Ascending aorta (tissue), 2 donors: ENCODE measurements at regions not wholly inside any gene's neighbourhood (a gene's known extent, or its start where the extent isn't known, plus 50 kb on each side); places are given as distances from the start of the nearest gene placed in this dataset.

Source experiments
- DNase-seq, 2 donors: peaks; one replicate each; pipeline ENCODE4 v3.0.0-alpha.2; 2019; ENCODE audit warnings: low spot score in 2 of 2
- H3K27ac ChIP-seq, 2 donors: fragments of 200-600 bp; sonication (generic); one replicate each; pipeline ENCODE4 v1.5.1; 2016 to 2017; ENCODE audit warnings: mild to moderate bottlenecking in 1 of 2
- H3K27me3 ChIP-seq: fragments of 200-600 bp; sonication (generic); one replicate; pipeline ENCODE4 v1.5.1; 2017
- H3K36me3 ChIP-seq, 2 donors: fragments of 200-600 bp; sonication (generic); one replicate each; pipeline ENCODE4 v1.5.1; 2016
- H3K4me1 ChIP-seq, 2 donors: fragments of 200-600 bp; sonication (generic); one replicate each; pipeline ENCODE4 v1.5.1; 2016 to 2017; ENCODE audit warnings: mild to moderate bottlenecking in 1 of 2
- H3K4me3 ChIP-seq, 2 donors: fragments of 200-600 bp; sonication (generic); one replicate each; pipeline ENCODE4 v1.5.1; 2016 to 2017; ENCODE audit warnings: mild to moderate bottlenecking in 1 of 2
- H3K9me3 ChIP-seq, 2 donors: fragments of 200-600 bp; sonication (generic); one replicate each; pipeline ENCODE4 v1.5.1; 2016
- CTCF ChIP-seq, 3 experiments: fragments of 200-600 bp in 2 of 3; fragments of 450-650 bp in 1 of 3; sonication (generic) in 2 of 3; IDR thresholded peaks; one replicate each; pipeline ENCODE4 v1.5.1; 2016 to 2019; ENCODE audit warnings: antibody characterized with exemption in 3 of 3, mild to moderate bottlenecking in 1 of 3, moderate library complexity in 1 of 3
- intact Hi-C: fragments of 100-400 bp; cut with DNase I; formaldehyde crosslinking; loops from one replicate; pipeline ENCODE4 v1.15.1; 2023

- intact Hi-C loops = no loop called here
- Histone ChIP-seq H3K4me3 (no peak overlapping the region), H3K27ac (no peak overlapping the region), H3K27me3 (no peaks in the 10 kb centered on the region), H3K36me3 (no peaks in the 10 kb centered on the region), H3K4me1 (no peaks in the 10 kb centered on the region), H3K9me3 (no peaks in the 10 kb centered on the region)
- no peak for TF ChIP-seq CTCF (IDR thresholded peaks at IDR 0.05)
- no peak for DNase-seq
These were observed 387.6 kb upstream of the DDI1 start for GRCh38 chr11:103648670-103649400.

GRCh38 chr11:103649401-103649895, 387.0 kb upstream of the DDI1 start:
- Histone ChIP-seq H3K27me3 (no peaks in the 10 kb centered on the region), H3K4me1 (no peaks in the 10 kb centered on the region), H3K27ac (no peak overlapping the region), H3K36me3 (no peaks in the 10 kb centered on the region), H3K4me3 (no peak overlapping the region), H3K9me3 (no peaks in the 10 kb centered on the region)
- DNase-seq = no peak
- no peak for TF ChIP-seq CTCF (IDR thresholded peaks at IDR 0.05)
- intact Hi-C loops = no loop called here

DNA sequence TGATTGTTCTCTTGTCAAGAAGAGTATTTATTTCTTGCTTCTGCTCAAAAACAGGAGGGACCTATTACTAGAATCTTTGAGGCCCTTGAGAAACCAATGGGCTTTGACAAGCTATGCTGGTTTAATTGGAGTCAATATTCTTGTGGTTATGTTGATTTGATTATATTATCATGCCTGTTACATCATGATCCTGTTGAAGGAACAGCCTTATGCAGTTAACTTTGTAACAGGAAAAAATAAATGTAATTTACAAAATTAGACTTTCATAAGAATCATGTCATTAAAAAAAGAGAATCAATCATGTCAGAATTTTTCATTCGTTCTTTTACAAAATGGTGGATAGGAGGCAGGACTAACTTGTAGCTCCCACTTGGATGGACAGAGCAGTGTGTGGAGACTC, 386.1 kb upstream of the DDI1 start:
- no peak for TF ChIP-seq CTCF (IDR thresholded peaks at IDR 0.05)
- no peaks in the 10 kb centered on the region for H3K4me1 ChIP-seq
- no peak overlapping the region for H3K4me3 ChIP-seq
- no peak overlapping the region for H3K27ac ChIP-seq
- H3K9me3 ChIP-seq = no peaks in the 10 kb centered on the region
- DNase-seq = no peak
- no peaks in the 10 kb centered on the region for H3K27me3 ChIP-seq
- intact Hi-C loops = no loop called here
- H3K36me3 ChIP-seq = no peaks in the 10 kb centered on the region

- no peaks in the 10 kb centered on the region for H3K9me3 ChIP-seq
- no peaks in the 10 kb centered on the region for H3K36me3 ChIP-seq
- intact Hi-C loops = no loop called here
- H3K27me3 ChIP-seq = no peaks in the 10 kb centered on the region
- DNase-seq = no peak
- no peak for TF ChIP-seq CTCF (IDR thresholded peaks at IDR 0.05)
- H3K27ac ChIP-seq = no peak overlapping the region
- H3K4me3 ChIP-seq = no peak overlapping the region
- H3K4me1 ChIP-seq = no peaks in the 10 kb centered on the region
These were observed 385.0 kb upstream of the DDI1 start for GRCh38 chr11:103651341-103651998.

DNA sequence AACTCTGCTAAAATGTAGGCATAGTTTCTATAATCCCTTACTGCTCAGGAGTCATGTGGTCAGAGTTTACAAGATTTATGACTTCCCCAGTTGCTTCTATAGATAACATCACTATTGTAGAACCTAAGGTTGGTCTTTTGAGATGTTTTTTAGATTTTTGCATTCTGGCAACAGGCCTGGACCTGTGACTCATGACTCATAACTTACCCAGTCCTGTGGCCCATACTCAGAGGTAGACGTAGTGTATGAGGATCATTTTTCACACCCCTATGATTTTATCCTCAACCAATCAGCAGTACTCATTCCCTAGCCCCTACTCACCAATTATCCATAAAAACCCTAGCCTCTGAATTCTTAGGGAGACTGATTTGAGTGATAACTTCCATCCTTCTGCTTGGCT, 384.4 kb upstream of the DDI1 start:
- H3K4me1 ChIP-seq = no peaks in the 10 kb centered on the region
- no peak for TF ChIP-seq CTCF (IDR thresholded peaks at IDR 0.05)
- intact Hi-C loops = no loop called here
- H3K9me3 ChIP-seq = no peaks in the 10 kb centered on the region
- no peak for DNase-seq
- no peak overlapping the region for H3K4me3 ChIP-seq
- no peaks in the 10 kb centered on the region for H3K36me3 ChIP-seq
- no peak overlapping the region for H3K27ac ChIP-seq
- no peaks in the 10 kb centered on the region for H3K27me3 ChIP-seq
